ENCODE measurements at regions not wholly inside any gene's neighbourhood (a gene's known extent, or its start where the extent isn't known, plus 50 kb on each side); places are given as distances from the start of the nearest gene placed in this dataset.

DNA sequence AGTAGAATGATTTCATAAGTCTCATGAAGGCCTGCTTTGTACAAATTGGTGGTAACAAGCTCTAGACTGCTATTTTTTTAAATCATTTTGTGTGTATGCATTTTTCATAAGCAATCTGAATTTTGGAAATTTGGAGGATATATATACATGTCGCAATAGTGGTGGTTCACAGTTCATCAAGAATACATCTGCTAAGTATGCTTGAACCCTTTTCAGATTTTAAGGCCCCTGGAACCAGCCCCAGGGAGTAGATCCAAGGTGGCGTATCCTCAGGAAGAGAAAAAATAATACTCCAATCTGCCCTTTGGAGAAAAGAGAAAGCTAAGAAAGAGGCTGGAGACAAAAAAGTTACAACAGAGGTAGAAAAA lies 141.6 kb downstream of the HINT1 start:
- Histone ChIP-seq H3F3A (ENCODE audit: low read depth) (no peaks in the 10 kb centered on the region), H3K9ac (ENCODE audit: low read depth, low read length, poor library complexity, severe bottlenecking) (no peak overlapping the region), H3K4me2 (ENCODE audit: low read depth, low read length, poor library complexity, severe bottlenecking) (no peak overlapping the region), H3K27me3 (ENCODE audit: insufficient read depth, low read length, poor library complexity, severe bottlenecking) (no peaks in the 10 kb centered on the region), H3K79me2 (ENCODE audit: insufficient read depth, low read length) (no peaks in the 10 kb centered on the region), H2AFZ (ENCODE audit: low read length) (no peak overlapping the region), H3K9me2 (replicated peaks; ENCODE audit: low read depth, low read length) (no peaks in the 10 kb centered on the region), H3K4me1 (ENCODE audit: insufficient read depth, low read length, poor library complexity, severe bottlenecking) (no peaks in the 10 kb centered on the region), H4K20me1 (ENCODE audit: insufficient read depth, low read length, poor library complexity, severe bottlenecking) (no peaks in the 10 kb centered on the region), H3K36me3 (ENCODE audit: insufficient read depth, low read length) (no peaks in the 10 kb centered on the region), H3K4me3 (ENCODE audit: low read length, poor library complexity, severe bottlenecking) (no peak overlapping the region), H3K9me3 (ENCODE audit: insufficient read depth, low read depth, low read length) (no peaks in the 10 kb centered on the region)
- TF ChIP-seq EZH2phosphoT487 (IDR thresholded peaks at IDR 0.05; ENCODE audit: borderline replicate concordance), result no peak
- TF ChIP-seq, protein P1, sequence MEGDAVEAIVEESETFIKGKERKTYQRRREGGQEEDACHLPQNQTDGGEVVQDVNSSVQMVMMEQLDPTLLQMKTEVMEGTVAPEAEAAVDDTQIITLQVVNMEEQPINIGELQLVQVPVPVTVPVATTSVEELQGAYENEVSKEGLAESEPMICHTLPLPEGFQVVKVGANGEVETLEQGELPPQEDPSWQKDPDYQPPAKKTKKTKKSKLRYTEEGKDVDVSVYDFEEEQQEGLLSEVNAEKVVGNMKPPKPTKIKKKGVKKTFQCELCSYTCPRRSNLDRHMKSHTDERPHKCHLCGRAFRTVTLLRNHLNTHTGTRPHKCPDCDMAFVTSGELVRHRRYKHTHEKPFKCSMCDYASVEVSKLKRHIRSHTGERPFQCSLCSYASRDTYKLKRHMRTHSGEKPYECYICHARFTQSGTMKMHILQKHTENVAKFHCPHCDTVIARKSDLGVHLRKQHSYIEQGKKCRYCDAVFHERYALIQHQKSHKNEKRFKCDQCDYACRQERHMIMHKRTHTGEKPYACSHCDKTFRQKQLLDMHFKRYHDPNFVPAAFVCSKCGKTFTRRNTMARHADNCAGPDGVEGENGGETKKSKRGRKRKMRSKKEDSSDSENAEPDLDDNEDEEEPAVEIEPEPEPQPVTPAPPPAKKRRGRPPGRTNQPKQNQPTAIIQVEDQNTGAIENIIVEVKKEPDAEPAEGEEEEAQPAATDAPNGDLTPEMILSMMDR (conservative IDR thresholded peaks at IDR 0.05; ENCODE audit: low read length), result no peak

GRCh38 chr5:131022811-131023497 lies 142.1 kb downstream of the HINT1 start:
- H3K27me3 ChIP-seq (ENCODE audit: insufficient read depth, low read length, poor library complexity, severe bottlenecking), result no peaks in the 10 kb centered on the region
- H3K36me3 ChIP-seq (ENCODE audit: insufficient read depth, low read length), result no peaks in the 10 kb centered on the region
- no peaks in the 10 kb centered on the region for H3K4me1 ChIP-seq (ENCODE audit: insufficient read depth, low read length, poor library complexity, severe bottlenecking)
- no peak overlapping the region for H3K9ac ChIP-seq (ENCODE audit: low read depth, low read length, poor library complexity, severe bottlenecking)
- H3K9me2 ChIP-seq (replicated peaks; ENCODE audit: low read depth, low read length), result no peaks in the 10 kb centered on the region
- H4K20me1 ChIP-seq (ENCODE audit: insufficient read depth, low read length, poor library complexity, severe bottlenecking), result no peaks in the 10 kb centered on the region
- no peak overlapping the region for H3K4me2 ChIP-seq (ENCODE audit: low read depth, low read length, poor library complexity, severe bottlenecking)
- H3K79me2 ChIP-seq (ENCODE audit: insufficient read depth, low read length), result no peaks in the 10 kb centered on the region
- H2AFZ ChIP-seq (ENCODE audit: low read length), result no peak overlapping the region
- H3F3A ChIP-seq (ENCODE audit: low read depth), result no peaks in the 10 kb centered on the region
- no peak overlapping the region for H3K4me3 ChIP-seq (ENCODE audit: low read length, poor library complexity, severe bottlenecking)
- TF ChIP-seq, protein P1 (conservative IDR thresholded peaks at IDR 0.05; ENCODE audit: low read length), result no peak
- no peak for TF ChIP-seq EZH2phosphoT487 (IDR thresholded peaks at IDR 0.05; ENCODE audit: borderline replicate concordance)
- no peaks in the 10 kb centered on the region for H3K9me3 ChIP-seq (ENCODE audit: insufficient read depth, low read depth, low read length)

DNA sequence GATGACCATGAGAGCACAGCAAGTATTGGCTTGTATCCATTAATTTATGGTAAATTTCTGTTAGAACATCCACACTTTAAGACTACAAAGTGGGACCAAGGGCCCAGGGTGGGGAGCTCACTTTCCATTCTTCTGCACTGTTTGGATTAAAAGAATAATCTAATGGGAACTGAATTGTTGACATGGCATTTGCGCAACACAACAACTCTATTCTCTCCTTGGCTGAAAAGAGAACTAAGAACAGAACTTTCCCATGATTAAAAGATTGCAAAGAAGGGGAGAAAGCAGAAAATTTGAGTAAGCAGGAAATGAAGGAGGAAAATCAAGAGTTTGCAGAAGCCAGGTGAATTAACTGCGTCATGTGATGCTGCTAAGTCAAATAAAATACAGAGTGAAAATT lies 143.4 kb downstream of the HINT1 start:
- TF ChIP-seq, protein P1 (conservative IDR thresholded peaks at IDR 0.05; ENCODE audit: low read length), result no peak
- no peak for TF ChIP-seq EZH2phosphoT487 (IDR thresholded peaks at IDR 0.05; ENCODE audit: borderline replicate concordance)
- no peaks in the 10 kb centered on the region for H4K20me1 ChIP-seq (ENCODE audit: insufficient read depth, low read length, poor library complexity, severe bottlenecking)
- H3K9me2 ChIP-seq (replicated peaks; ENCODE audit: low read depth, low read length), result no peaks in the 10 kb centered on the region

More for the DNA sequence above, 143.4 kb downstream of the HINT1 start:
- Histone ChIP-seq H3K27me3 (ENCODE audit: insufficient read depth, low read length, poor library complexity, severe bottlenecking) (no peaks in the 10 kb centered on the region), H2AFZ (ENCODE audit: low read length) (no peak overlapping the region), H3F3A (ENCODE audit: low read depth) (no peaks in the 10 kb centered on the region), H3K9me3 (ENCODE audit: insufficient read depth, low read depth, low read length) (no peaks in the 10 kb centered on the region), H3K79me2 (ENCODE audit: insufficient read depth, low read length) (no peaks in the 10 kb centered on the region), H3K4me1 (ENCODE audit: insufficient read depth, low read length, poor library complexity, severe bottlenecking) (no peaks in the 10 kb centered on the region), H3K4me2 (ENCODE audit: low read depth, low read length, poor library complexity, severe bottlenecking) (no peak overlapping the region), H3K9ac (ENCODE audit: low read depth, low read length, poor library complexity, severe bottlenecking) (no peak overlapping the region), H3K4me3 (ENCODE audit: low read length, poor library complexity, severe bottlenecking) (no peak overlapping the region), H3K36me3 (ENCODE audit: insufficient read depth, low read length) (no peaks in the 10 kb centered on the region)
